A673 (cell line): ENCODE measurements at regions not wholly inside any gene's neighbourhood (a gene's known extent, or its start where the extent isn't known, plus 50 kb on each side); places are given as distances from the start of the nearest gene placed in this dataset.

Experiments used
- CTCF ChIP-seq: fragments of 300-800, 200-600 bp; sonication (generic); conservative IDR thresholded peaks from 2 replicates; pipeline ENCODE4 v1.5.1; 2017; ENCODE audit warnings: low read depth, mild to moderate bottlenecking, antibody characterized with exemption, low read length, moderate library complexity, mixed read lengths
- EZH2 ChIP-seq: fragments of 200-600 bp; sonication (generic); IDR thresholded peaks from 2 replicates; pipeline ENCODE4 v1.6.1; 2017; ENCODE audit warnings: borderline replicate concordance, low read depth, mild to moderate bottlenecking, mixed read lengths, antibody characterized with exemption, low read length; ENCODE audit not compliant: poor library complexity, severe bottlenecking

- no peak for TF ChIP-seq CTCF
- TF ChIP-seq EZH2: no peak
Measured at GRCh38 chr12:16927259-16927658, 321.3 kb upstream of the LMO3 start.
